Thymus (tissue), 11 donors: ENCODE measurements at regions not wholly inside any gene's neighbourhood (a gene's known extent, or its start where the extent isn't known, plus 50 kb on each side); places are given as distances from the start of the nearest gene placed in this dataset.
A peak's percentile ranks its signal among the peaks of the same experiment; 100 is the strongest.

Experiments
- DNase-seq, 9 donors: peaks; one replicate each; pipeline ENCODE4 v3.0.0-alpha.2; 2013; ENCODE audit warnings: low spot score in 9 of 9, low read depth in 6 of 9, missing footprints in 1 of 9
- H3K27ac ChIP-seq, 2 donors: one replicate each; pipeline ENCODE4 v1.5.1; 2013; ENCODE audit warnings: control low read depth in 1 of 2, low read depth in 1 of 2, low read length in 1 of 2, mild to moderate bottlenecking in 1 of 2, moderate library complexity in 1 of 2
- H3K27me3 ChIP-seq, 2 donors: one replicate each; pipeline ENCODE4 v1.5.1; 2013; ENCODE audit warnings: low read length in 1 of 2; ENCODE audit not compliant: control insufficient read depth in 2 of 2, insufficient read depth in 1 of 2
- H3K36me3 ChIP-seq, 2 donors: one replicate each; pipeline ENCODE4 v1.5.1; 2013; ENCODE audit warnings: low read length in 1 of 2, mild to moderate bottlenecking in 1 of 2, moderate library complexity in 1 of 2; ENCODE audit not compliant: control insufficient read depth in 2 of 2, insufficient read depth in 2 of 2
- H3K4me1 ChIP-seq, 2 donors: one replicate each; pipeline ENCODE4 v1.5.1; 2013; ENCODE audit warnings: low read length in 2 of 2; ENCODE audit not compliant: control insufficient read depth in 2 of 2, insufficient read depth in 2 of 2
- H3K4me3 ChIP-seq, 2 donors: one replicate each; pipeline ENCODE4 v1.5.1; 2013; ENCODE audit warnings: low read length in 2 of 2, control low read depth in 1 of 2, mild to moderate bottlenecking in 1 of 2
- H3K9me3 ChIP-seq, 2 donors: one replicate each; pipeline ENCODE4 v1.5.1; 2013; ENCODE audit warnings: low read length in 1 of 2, mild to moderate bottlenecking in 1 of 2; ENCODE audit not compliant: control insufficient read depth in 2 of 2, insufficient read depth in 1 of 2
- WGBS: extraction: QIAGEN DNeasy Blood & Tissue Kit; methylation state at CpG from one replicate; pipeline ENCODE4 v1.1.7; 2013; 5-methylcytosine and 5-hydroxymethylcytosine counted together
- donor health status: healthy.

GRCh38 chr21:33121715-33122475 is 52.0 kb downstream of the OLIG1 start:
- peak in 1 of 9 donors; percentile 35 for DNase-seq
- 95% methylated on average over 13 of the region's 13 CpGs for WGBS
- Histone ChIP-seq H3K36me3 (no peaks in the 10 kb centered on the region), H3K27me3 (peaks cover 0 to 6% of the 10 kb centered on the region in 2 donors), H3K27ac (no peak overlapping the region), H3K9me3 (no peaks in the 10 kb centered on the region), H3K4me3 (no peak overlapping the region), H3K4me1 (peaks cover 8 to 13% of the 10 kb centered on the region in 2 donors)

- H3K4me1 ChIP-seq = peaks cover 6 to 10% of the 10 kb centered on the region in 2 donors
- no peak overlapping the region for H3K27ac ChIP-seq
- no peaks in the 10 kb centered on the region for H3K9me3 ChIP-seq
- no peaks in the 10 kb centered on the region for H3K36me3 ChIP-seq
- no peak for DNase-seq
- H3K27me3 ChIP-seq = peaks cover 0 to 10% of the 10 kb centered on the region in 2 donors
- WGBS = 98% methylated on average over 6 of the region's 6 CpGs
- no peak overlapping the region for H3K4me3 ChIP-seq
Observed at GRCh38 chr21:33122507-33122906, 52.6 kb downstream of the OLIG1 start.

DNA sequence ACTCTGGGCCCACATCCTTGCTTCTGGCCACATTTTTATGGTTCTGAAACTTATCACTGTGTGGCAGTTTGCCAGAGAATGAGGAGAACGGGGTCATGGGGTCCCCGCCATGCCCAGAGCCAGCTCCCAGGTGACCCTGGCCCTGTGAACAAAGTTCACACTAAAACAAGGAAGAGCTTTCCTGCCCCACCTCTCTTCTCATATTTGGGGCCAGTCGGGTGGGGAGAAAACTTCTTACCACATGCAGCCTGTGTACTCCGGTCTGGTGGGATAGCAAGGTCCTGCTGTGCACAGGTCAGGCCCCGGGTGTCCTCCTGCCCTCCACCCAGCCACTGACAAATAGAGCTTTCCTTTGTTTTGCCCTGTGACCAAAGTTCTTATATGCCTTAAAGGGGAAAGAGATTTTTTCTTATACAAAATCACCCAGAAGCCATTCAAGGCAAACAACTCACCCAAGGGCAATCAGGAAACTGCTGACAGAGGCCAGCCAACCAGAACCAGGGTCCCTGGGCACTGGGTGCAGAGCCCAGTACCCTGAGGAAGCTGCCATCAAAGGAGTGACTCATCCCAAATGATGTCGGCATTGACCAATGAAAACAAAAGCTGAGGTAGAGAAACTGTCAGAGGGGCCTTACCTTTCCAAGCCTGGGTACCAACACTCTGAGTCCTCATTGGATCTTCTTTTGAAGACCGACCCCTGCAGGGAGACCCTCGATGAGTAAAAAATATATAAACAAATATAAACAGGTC is 53.6 kb downstream of the OLIG1 start:
- Histone ChIP-seq H3K36me3 (no peaks in the 10 kb centered on the region), H3K4me3 (no peak overlapping the region), H3K9me3 (no peaks in the 10 kb centered on the region), H3K27ac (no peak overlapping the region), H3K27me3 (peaks cover 2 to 21% of the 10 kb centered on the region in 2 donors), H3K4me1 (peaks cover 3 to 4% of the 10 kb centered on the region in 2 donors)
- WGBS = 92% methylated on average over 8 of the region's 8 CpGs
- DNase-seq = no peak

GRCh38 chr21:33124889-33125288 is 54.9 kb downstream of the OLIG1 start:
- H3K36me3 ChIP-seq = no peaks in the 10 kb centered on the region
- peaks cover 2 to 26% of the 10 kb centered on the region in 2 donors for H3K27me3 ChIP-seq
- no peak overlapping the region for H3K4me3 ChIP-seq
- H3K9me3 ChIP-seq = no peaks in the 10 kb centered on the region
- 30% methylated on average over 7 of the region's 7 CpGs for WGBS
- no peak for DNase-seq
- H3K27ac ChIP-seq = no peak overlapping the region
- peaks cover 3 to 4% of the 10 kb centered on the region in 2 donors for H3K4me1 ChIP-seq

DNA sequence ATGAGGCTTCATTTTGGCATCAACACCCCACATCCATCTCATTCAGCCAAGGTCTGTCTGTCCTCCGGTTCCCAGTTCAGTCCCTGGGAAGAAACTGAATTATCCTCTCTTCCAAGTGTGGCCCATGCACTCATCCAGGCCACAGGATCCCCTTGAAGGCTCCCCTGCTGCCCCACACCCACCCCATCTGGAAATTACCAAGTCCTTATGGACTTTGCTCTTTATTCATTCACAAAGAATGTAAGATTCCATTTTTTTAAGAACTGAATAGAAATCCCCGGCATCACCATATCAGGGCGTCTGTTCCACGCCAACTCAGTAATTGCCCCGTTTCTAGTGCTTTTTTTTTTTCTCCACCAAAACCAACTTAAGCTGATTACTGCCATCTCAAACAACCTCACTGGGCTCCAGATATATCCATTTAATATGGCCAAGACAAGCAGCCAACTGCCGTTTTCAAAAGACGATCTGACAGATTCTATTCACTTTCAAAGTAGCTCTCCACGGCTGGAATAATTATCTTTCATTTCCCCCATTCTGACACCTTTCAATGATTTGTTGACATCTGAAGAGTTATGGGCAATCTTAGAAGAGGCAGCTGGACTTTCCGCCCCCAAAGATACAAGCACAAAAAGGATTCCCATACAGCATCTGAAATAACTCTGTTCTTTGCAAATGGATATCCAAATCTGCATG is 55.9 kb downstream of the OLIG1 start:
- H3K36me3 ChIP-seq = no peaks in the 10 kb centered on the region
- peaks cover 3 to 4% of the 10 kb centered on the region in 2 donors for H3K4me1 ChIP-seq
- WGBS = 95% methylated on average over 9 of the region's 9 CpGs
- H3K9me3 ChIP-seq = no peaks in the 10 kb centered on the region
- H3K27ac ChIP-seq = no peak overlapping the region
- no peak overlapping the region for H3K4me3 ChIP-seq
- peaks cover 2 to 28% of the 10 kb centered on the region in 2 donors for H3K27me3 ChIP-seq
- no peak for DNase-seq

DNA sequence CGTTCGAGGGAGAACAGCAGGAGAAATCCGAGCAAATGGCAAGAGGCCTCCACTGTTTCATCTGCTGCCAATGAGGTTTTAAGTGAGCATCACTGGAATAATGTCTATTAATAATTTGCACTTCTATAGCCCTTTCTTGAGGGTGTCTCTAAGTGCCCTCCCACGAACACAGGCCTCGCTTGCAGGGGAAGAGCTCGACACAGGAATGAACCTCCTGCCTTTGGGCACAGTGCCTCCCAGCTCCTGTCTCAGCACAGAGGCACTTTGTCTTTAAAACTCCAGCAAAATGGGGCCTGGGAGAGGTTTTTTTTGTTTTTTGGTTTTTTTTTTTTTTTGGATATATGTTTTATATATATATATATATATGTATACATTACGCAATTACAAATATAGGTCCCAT is 56.6 kb downstream of the OLIG1 start:
- Histone ChIP-seq H3K4me3 (no peak overlapping the region), H3K4me1 (peaks cover 3 to 4% of the 10 kb centered on the region in 2 donors), H3K9me3 (no peaks in the 10 kb centered on the region), H3K36me3 (no peaks in the 10 kb centered on the region), H3K27me3 (peaks cover 2 to 34% of the 10 kb centered on the region in 2 donors), H3K27ac (no peak overlapping the region)
- 94% methylated on average over 7 of the region's 7 CpGs for whole genome bisulfite sequencing
- no peak for DNase-seq

GRCh38 chr21:33127154-33127867 is 57.4 kb downstream of the OLIG1 start:
- peak overlapping the region; percentile 22 to 34 for H3K4me3 ChIP-seq
- no peaks in the 10 kb centered on the region for H3K9me3 ChIP-seq
- H3K36me3 ChIP-seq = no peaks in the 10 kb centered on the region
- 6% methylated on average over 18 of the region's 18 CpGs for WGBS
- peaks cover 2 to 34% of the 10 kb centered on the region in 2 donors for H3K27me3 ChIP-seq
- H3K27ac ChIP-seq = no peak overlapping the region
- peaks cover 3 to 4% of the 10 kb centered on the region in 2 donors for H3K4me1 ChIP-seq
- peak in 7 of 9 donors; percentile 9 to 59 (median 34) for DNase-seq

DNA sequence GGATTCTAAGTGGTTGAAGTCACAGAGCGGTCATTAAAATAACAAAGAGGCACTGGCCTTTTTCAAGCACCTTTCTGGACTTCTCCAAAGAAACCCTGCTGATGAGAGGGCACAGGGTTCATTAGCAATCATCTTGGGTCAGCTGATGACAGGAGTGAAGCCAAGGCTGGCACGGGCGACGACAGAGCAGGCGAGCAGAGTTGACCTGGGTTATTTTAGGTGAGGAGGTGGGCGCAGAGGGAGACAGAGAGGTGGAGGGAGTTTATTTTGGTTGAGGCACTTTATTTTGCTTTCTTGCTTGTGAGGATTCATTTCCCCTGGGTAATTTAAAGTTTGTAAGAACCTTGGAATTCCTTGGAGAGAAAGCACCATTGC is 57.9 kb downstream of the OLIG1 start:
- Histone ChIP-seq H3K4me3 (no peak overlapping the region), H3K4me1 (peaks cover 3 to 4% of the 10 kb centered on the region in 2 donors), H3K27ac (no peak overlapping the region), H3K36me3 (no peaks in the 10 kb centered on the region), H3K27me3 (peaks cover 2 to 34% of the 10 kb centered on the region in 2 donors), H3K9me3 (no peaks in the 10 kb centered on the region)
- WGBS = 56% methylated on average over 6 of the region's 6 CpGs
- no peak for DNase-seq
